Naive thymus-derived CD4-positive, alpha-beta T cell (primary cell): ENCODE measurements at regions not wholly inside any gene's neighbourhood (a gene's known extent, or its start where the extent isn't known, plus 50 kb on each side); places are given as distances from the start of the nearest gene placed in this dataset.

Experiments used
- ATAC-seq: fragments of 150-1000 bp; cut with Tn5 transposase; 2 replicates; pipeline ENCODE4 v1.10.0; 2021; ENCODE audit warnings: mild to moderate bottlenecking, moderate library complexity
- CTCF ChIA-PET: fragments of 350-600 bp; sonication (Branson Sonifier 250); formaldehyde crosslinking; loops from one replicate; lab custom pipeline; 2021; ENCODE audit warnings: antibody characterized with exemption; lab: Charles Lee
- POLR2A ChIA-PET: fragments of 350-600 bp; sonication (Branson Sonifier 250); formaldehyde crosslinking; loops from one replicate; lab custom pipeline; 2021; ENCODE audit warnings: antibody characterized with exemption, inconsistent platforms; lab: Charles Lee
- DNase-seq, 9 donors: peaks; one replicate each; pipeline versions ENCODE4 v3.0.0 to v3.0.0-alpha.2; 2020 to 2022; ENCODE audit warnings: mixed read lengths in 1 of 9
- H3K27ac ChIP-seq: one replicate; pipeline ENCODE4 v1.7.0; 2013; ENCODE audit warnings: mild to moderate bottlenecking, low read depth, low read length, moderate library complexity
- H3K27me3 ChIP-seq, 2 donors: one replicate each; pipeline ENCODE4 v1.7.0; 2013; ENCODE audit warnings: low read length in 2 of 2, mild to moderate bottlenecking in 2 of 2, moderate library complexity in 2 of 2; ENCODE audit not compliant: control insufficient read depth in 2 of 2, insufficient read depth in 2 of 2
- H3K36me3 ChIP-seq, 3 experiments: 1 replicate in 2 of 3; 2 replicates in 1 of 3; pipeline ENCODE4 v1.7.0; 2013; ENCODE audit warnings: low read length in 3 of 3, mild to moderate bottlenecking in 3 of 3, moderate library complexity in 1 of 3; ENCODE audit not compliant: insufficient read depth in 3 of 3, control insufficient read depth in 2 of 3
- H3K4me1 ChIP-seq, 2 donors: one replicate each; pipeline ENCODE4 v1.7.0; 2013; ENCODE audit warnings: low read length in 2 of 2, mild to moderate bottlenecking in 2 of 2, moderate library complexity in 1 of 2; ENCODE audit not compliant: control insufficient read depth in 2 of 2, insufficient read depth in 2 of 2
- H3K4me3 ChIP-seq: 2 replicates; pipeline ENCODE4 v1.7.0; 2013; ENCODE audit warnings: mild to moderate bottlenecking, low read length
- H3K9me3 ChIP-seq, 3 experiments: 1 replicate in 2 of 3; 2 replicates in 1 of 3; pipeline ENCODE4 v1.7.0; 2013; ENCODE audit warnings: low read length in 3 of 3; ENCODE audit not compliant: control insufficient read depth in 2 of 3
- H3K27ac Mint-ChIP-seq, 9 donors: one replicate each; pipeline ENCODE4 v1.8.0; 2020 to 2022; ENCODE audit warnings: mixed read lengths in 9 of 9, mild to moderate bottlenecking in 8 of 9, moderate library complexity in 5 of 9, inconsistent platforms in 2 of 9
- H3K27me3 Mint-ChIP-seq, 5 donors: one replicate each; pipeline ENCODE4 v1.8.0; 2021 to 2022; ENCODE audit warnings: mixed read lengths in 5 of 5, mild to moderate bottlenecking in 1 of 5
- H3K36me3 Mint-ChIP-seq, 5 donors: one replicate each; pipeline ENCODE4 v1.8.0; 2020 to 2022; ENCODE audit warnings: mixed read lengths in 5 of 5, mild to moderate bottlenecking in 3 of 5, inconsistent platforms in 1 of 5
- H3K4me1 Mint-ChIP-seq, 7 donors: one replicate each; pipeline ENCODE4 v1.8.0; 2020 to 2022; ENCODE audit warnings: mixed read lengths in 7 of 7, mild to moderate bottlenecking in 3 of 7, inconsistent platforms in 1 of 7
- H3K4me3 Mint-ChIP-seq, 10 donors: one replicate each; pipeline ENCODE4 v1.8.0; 2020 to 2022; ENCODE audit warnings: mild to moderate bottlenecking in 10 of 10, mixed read lengths in 10 of 10, moderate library complexity in 6 of 10, inconsistent platforms in 2 of 10
- H3K9me3 Mint-ChIP-seq, 11 donors: one replicate each; pipeline ENCODE4 v1.8.0; 2020 to 2022; ENCODE audit warnings: mixed read lengths in 11 of 11, mild to moderate bottlenecking in 4 of 11, inconsistent platforms in 1 of 11, moderate library complexity in 1 of 11
- intact Hi-C, 2 donors: fragments of 100-400 bp; cut with micrococcal nuclease; formaldehyde crosslinking; loops; one replicate each; pipeline ENCODE4 v1.15.1; 2023

- H3K4me1 ChIP-seq: no peaks in the 10 kb centered on the region
- DNase-seq: no peak
- no peaks in the 10 kb centered on the region for H3K9me3 ChIP-seq
- no peaks in the 10 kb centered on the region for H3K27me3 ChIP-seq
- H3K36me3 ChIP-seq: no peaks in the 10 kb centered on the region
- no peak overlapping the region for H3K4me3 Mint-ChIP-seq
- intact Hi-C loops: no loop called here
- H3K9me3 Mint-ChIP-seq: no peaks in the 10 kb centered on the region
- POLR2A ChIA-PET: no interaction called here
- H3K27me3 Mint-ChIP-seq: peaks cover 0 to 20% (median 13%) of the 10 kb centered on the region in 5 donors
- peaks cover 0 to 2% (median 0%) of the 10 kb centered on the region in 7 donors for H3K4me1 Mint-ChIP-seq
- no peak for ATAC-seq
- CTCF ChIA-PET: no interaction called here
- H3K4me3 ChIP-seq: no peak overlapping the region
- no peak overlapping the region for H3K27ac ChIP-seq
- H3K27ac Mint-ChIP-seq: no peak overlapping the region
- no peaks in the 10 kb centered on the region for H3K36me3 Mint-ChIP-seq
Measured at GRCh38 chr9:99305124-99305523, 83.0 kb downstream of the SEC61B start.

GRCh38 chr9:99305820-99306811 is 84.0 kb downstream of the SEC61B start:
- CTCF ChIA-PET: no interaction called here
- Histone ChIP-seq H3K4me1 (no peaks in the 10 kb centered on the region), H3K27ac (no peak overlapping the region), H3K9me3 (no peaks in the 10 kb centered on the region), H3K36me3 (no peaks in the 10 kb centered on the region), H3K4me3 (no peak overlapping the region), H3K27me3 (no peaks in the 10 kb centered on the region)
- H3K27ac Mint-ChIP-seq: no peak overlapping the region
- H3K27me3 Mint-ChIP-seq: peaks cover 0 to 20% (median 13%) of the 10 kb centered on the region in 5 donors
- intact Hi-C loops: no loop called here
- no peak overlapping the region for H3K4me3 Mint-ChIP-seq
- POLR2A ChIA-PET: no interaction called here
- H3K9me3 Mint-ChIP-seq: peaks cover 0 to 2% (median 0%) of the 10 kb centered on the region in 11 donors
- H3K4me1 Mint-ChIP-seq: peaks cover 0 to 2% (median 0%) of the 10 kb centered on the region in 7 donors
- no peak for DNase-seq
- ATAC-seq: no peak
- no peaks in the 10 kb centered on the region for H3K36me3 Mint-ChIP-seq

GRCh38 chr9:99307851-99308250 is 85.8 kb downstream of the SEC61B start:
- Mint-ChIP-seq H3K36me3 (no peaks in the 10 kb centered on the region), H3K9me3 (peaks cover 0 to 2% (median 0%) of the 10 kb centered on the region in 11 donors)

GRCh38 chr9:99309141-99309939 is 87.3 kb downstream of the SEC61B start:
- DNase-seq: no peak
- CTCF ChIA-PET: no interaction called here
- intact Hi-C loops: no loop called here

More at GRCh38 chr9:99307851-99308250, 85.8 kb downstream of the SEC61B start:
- H3K27ac Mint-ChIP-seq: no peak overlapping the region
- Histone ChIP-seq H3K9me3 (no peaks in the 10 kb centered on the region), H3K27ac (no peak overlapping the region), H3K27me3 (no peaks in the 10 kb centered on the region), H3K4me3 (no peak overlapping the region), H3K4me1 (no peaks in the 10 kb centered on the region), H3K36me3 (no peaks in the 10 kb centered on the region)
- DNase-seq (no peak), ATAC-seq (no peak)
- no peak overlapping the region for H3K4me3 Mint-ChIP-seq
- peaks cover 0 to 20% (median 13%) of the 10 kb centered on the region in 5 donors for H3K27me3 Mint-ChIP-seq
- CTCF ChIA-PET: interaction anchor here (0.6 kb wide), 1 partner anchor 459 kb away, joined by 3 read pairs; no protein-coding TSS in a partner anchor
- intact Hi-C loops: no loop called here
- H3K4me1 Mint-ChIP-seq: peaks cover 0 to 1% (median 0%) of the 10 kb centered on the region in 7 donors
- POLR2A ChIA-PET: no interaction called here

GRCh38 chr9:99312736-99313135 is 90.7 kb downstream of the SEC61B start:
- H3K36me3 Mint-ChIP-seq: no peaks in the 10 kb centered on the region
- Histone ChIP-seq H3K27me3 (no peaks in the 10 kb centered on the region), H3K4me1 (no peaks in the 10 kb centered on the region), H3K36me3 (no peaks in the 10 kb centered on the region), H3K9me3 (no peaks in the 10 kb centered on the region), H3K4me3 (no peak overlapping the region), H3K27ac (no peak overlapping the region)
- peaks cover 0 to 2% (median 0%) of the 10 kb centered on the region in 11 donors for H3K9me3 Mint-ChIP-seq
- no peak for ATAC-seq
- intact Hi-C loops: no loop called here
- ChIA-PET POLR2A (no interaction called here), CTCF (no interaction called here)
- H3K27ac Mint-ChIP-seq: no peak overlapping the region
- peaks cover 6 to 27% (median 14%) of the 10 kb centered on the region in 5 donors for H3K27me3 Mint-ChIP-seq
- H3K4me1 Mint-ChIP-seq: peaks cover 0 to 1% (median 0%) of the 10 kb centered on the region in 7 donors
- DNase-seq: no peak
- H3K4me3 Mint-ChIP-seq: no peak overlapping the region

More at GRCh38 chr9:99309141-99309939, 87.3 kb downstream of the SEC61B start:
- Histone ChIP-seq H3K9me3 (no peaks in the 10 kb centered on the region), H3K27ac (no peak overlapping the region), H3K4me3 (no peak overlapping the region), H3K4me1 (no peaks in the 10 kb centered on the region), H3K36me3 (no peaks in the 10 kb centered on the region), H3K27me3 (no peaks in the 10 kb centered on the region)
- Mint-ChIP-seq H3K4me1 (peaks cover 0 to 1% (median 0%) of the 10 kb centered on the region in 7 donors), H3K27ac (no peak overlapping the region), H3K9me3 (peaks cover 0 to 2% (median 0%) of the 10 kb centered on the region in 11 donors), H3K36me3 (no peaks in the 10 kb centered on the region), H3K27me3 (peaks cover under 1 to 13% (median 7%) of the 10 kb centered on the region in 5 donors), H3K4me3 (no peak overlapping the region)
- POLR2A ChIA-PET: no interaction called here
- no peak for ATAC-seq

DNA sequence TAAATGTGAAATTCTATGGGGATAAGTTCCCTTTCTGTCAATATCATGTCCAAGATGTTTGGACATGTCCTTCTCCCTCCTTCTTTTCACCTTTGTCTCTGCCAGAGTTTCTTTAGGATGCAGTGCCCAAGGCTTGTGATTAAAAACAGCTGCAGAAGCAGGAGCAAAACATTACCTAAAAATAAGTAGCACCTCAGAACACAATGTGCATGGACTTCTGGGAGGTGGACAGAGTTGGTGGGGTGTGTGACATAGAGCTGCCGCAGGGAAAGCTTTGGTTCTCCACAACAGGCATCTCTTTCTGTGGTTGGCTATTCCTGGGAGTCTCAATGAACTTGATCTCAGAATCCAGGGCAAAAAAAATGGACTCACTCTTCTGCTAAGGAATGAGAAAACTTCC is 97.0 kb downstream of the SEC61B start:
- ChIA-PET POLR2A (no interaction called here), CTCF (no interaction called here)
- no peak for ATAC-seq

More for the DNA sequence above, 97.0 kb downstream of the SEC61B start:
- H3K4me3 ChIP-seq: no peak overlapping the region
- no peaks in the 10 kb centered on the region for H3K4me1 Mint-ChIP-seq
- peaks cover 22 to 46% (median 33%) of the 10 kb centered on the region in 5 donors for H3K27me3 Mint-ChIP-seq
- no peaks in the 10 kb centered on the region for H3K36me3 Mint-ChIP-seq
- no peak overlapping the region for H3K27ac ChIP-seq
- H3K27me3 ChIP-seq: no peaks in the 10 kb centered on the region
- intact Hi-C loops: no loop called here
- H3K27ac Mint-ChIP-seq: no peak overlapping the region
- no peaks in the 10 kb centered on the region for H3K4me1 ChIP-seq
- H3K9me3 ChIP-seq: no peaks in the 10 kb centered on the region
- no peak for DNase-seq
- no peaks in the 10 kb centered on the region for H3K36me3 ChIP-seq
- H3K9me3 Mint-ChIP-seq: peaks cover 0 to 2% (median 0%) of the 10 kb centered on the region in 11 donors
- no peak overlapping the region for H3K4me3 Mint-ChIP-seq
